GM21576 (cell line): ENCODE measurements at regions not wholly inside any gene's neighbourhood (a gene's known extent, or its start where the extent isn't known, plus 50 kb on each side); places are given as distances from the start of the nearest gene placed in this dataset.
"Not testable (repeated sequence)": the region's sequence is repeated elsewhere in the genome, so short reads cannot be mapped to it uniquely, and the experiment has no call there.

Experiments used
- ATAC-seq: cut with Tn5 transposase; IDR thresholded peaks from one replicate; pipeline ENCODE4 v1.9.1; 2021; ENCODE audit warnings: mild to moderate bottlenecking, moderate library complexity; ENCODE audit not compliant: unreplicated experiment

GRCh38 chr3:125695688-125696087 lies 100.4 kb upstream of the OSBPL11 start:
- ATAC-seq = no peak

- not testable (repeated sequence) for ATAC-seq
These were observed 101.8 kb upstream of the OSBPL11 start for GRCh38 chr3:125697126-125697525.

GRCh38 chr3:125697979-125698640 lies 102.8 kb upstream of the OSBPL11 start:
- ATAC-seq = not testable (repeated sequence)

- no peak for ATAC-seq
These were observed 120.4 kb upstream of the OSBPL11 start for GRCh38 chr3:125715651-125716050.

- ATAC-seq = not testable (repeated sequence)
These were observed 136.9 kb upstream of the OSBPL11 start for GRCh38 chr3:125732151-125732550.

GRCh38 chr3:125741991-125742718 lies 146.9 kb upstream of the OSBPL11 start:
- not testable (repeated sequence) for ATAC-seq

- ATAC-seq = not testable (repeated sequence)
These were observed 147.5 kb upstream of the OSBPL11 start for GRCh38 chr3:125742845-125743244.

GRCh38 chr3:125757050-125757449 lies 161.8 kb upstream of the OSBPL11 start:
- not testable (repeated sequence) for ATAC-seq

GRCh38 chr3:125758641-125759130 lies 163.4 kb upstream of the OSBPL11 start:
- not testable (repeated sequence) for ATAC-seq

- not testable (repeated sequence) for ATAC-seq
These were observed 167.3 kb upstream of the OSBPL11 start for GRCh38 chr3:125762601-125763000.

GRCh38 chr3:125766285-125766826 lies 171.1 kb upstream of the OSBPL11 start:
- ATAC-seq = not testable (repeated sequence)

- not testable (repeated sequence) for ATAC-seq
These were observed 171.6 kb upstream of the OSBPL11 start for GRCh38 chr3:125766931-125767330.

- no peak for ATAC-seq
These were observed 172.3 kb upstream of the OSBPL11 start for GRCh38 chr3:125767641-125768040.

GRCh38 chr3:125768821-125769220 lies 173.5 kb upstream of the OSBPL11 start:
- ATAC-seq = not testable (repeated sequence)

GRCh38 chr3:125771506-125771905 lies 176.2 kb upstream of the OSBPL11 start:
- ATAC-seq = not testable (repeated sequence)

GRCh38 chr3:125774433-125775034 lies 179.2 kb upstream of the OSBPL11 start:
- not testable (repeated sequence) for ATAC-seq

- ATAC-seq = not testable (repeated sequence)
These were observed 179.8 kb upstream of the OSBPL11 start for GRCh38 chr3:125775106-125775505.

GRCh38 chr3:125775606-125776294 lies 180.5 kb upstream of the OSBPL11 start:
- not testable (repeated sequence) for ATAC-seq

GRCh38 chr3:125779276-125779675 lies 184.0 kb upstream of the OSBPL11 start:
- not testable (repeated sequence) for ATAC-seq

- ATAC-seq = not testable (repeated sequence)
These were observed 184.6 kb upstream of the OSBPL11 start for GRCh38 chr3:125779918-125780317.

- not testable (repeated sequence) for ATAC-seq
These were observed 186.4 kb upstream of the OSBPL11 start for GRCh38 chr3:125781678-125782077.
